HG02884 (cell line): ENCODE measurements at regions not wholly inside any gene's neighbourhood (a gene's known extent, or its start where the extent isn't known, plus 50 kb on each side); places are given as distances from the start of the nearest gene placed in this dataset.
"Not testable (repeated sequence)": the region's sequence is repeated elsewhere in the genome, so short reads cannot be mapped to it uniquely, and the experiment has no call there.

Experiments used
- ATAC-seq: cut with Tn5 transposase; IDR thresholded peaks from one replicate; pipeline ENCODE4 v1.9.1; 2021; ENCODE audit warnings: mild to moderate bottlenecking, moderate library complexity; ENCODE audit not compliant: unreplicated experiment

- ATAC-seq = no peak
These were observed 146.9 kb upstream of the AHI1 start for GRCh38 chr6:135644394-135644793.

GRCh38 chr6:135647521-135647920 lies 150.0 kb upstream of the AHI1 start:
- no peak for ATAC-seq

GRCh38 chr6:135651964-135652755 lies 154.6 kb upstream of the AHI1 start:
- ATAC-seq = peak; percentile 91

- no peak for ATAC-seq
These were observed 157.5 kb upstream of the AHI1 start for GRCh38 chr6:135655055-135655454.

GRCh38 chr6:135657207-135657606 lies 159.7 kb upstream of the AHI1 start:
- no peak for ATAC-seq

- ATAC-seq = no peak
These were observed 160.9 kb upstream of the AHI1 start for GRCh38 chr6:135658481-135658880.

GRCh38 chr6:135658916-135659315 lies 161.4 kb upstream of the AHI1 start:
- ATAC-seq = no peak

- no peak for ATAC-seq
These were observed 167.0 kb upstream of the AHI1 start for GRCh38 chr6:135664527-135664926.

GRCh38 chr6:135665935-135666334 lies 168.4 kb upstream of the AHI1 start:
- no peak for ATAC-seq

- ATAC-seq = no peak
These were observed 170.3 kb upstream of the AHI1 start for GRCh38 chr6:135667691-135668455.

- ATAC-seq = no peak
These were observed 174.7 kb upstream of the AHI1 start for GRCh38 chr6:135672256-135672655.

GRCh38 chr6:135673501-135674309 lies 176.2 kb upstream of the AHI1 start:
- no peak for ATAC-seq

- ATAC-seq = no peak
These were observed 176.5 kb upstream of the PDE7B start for GRCh38 chr6:135675026-135675425.

GRCh38 chr6:135675862-135676261 lies 175.6 kb upstream of the PDE7B start:
- ATAC-seq = no peak

- no peak for ATAC-seq
These were observed 170.3 kb upstream of the PDE7B start for GRCh38 chr6:135680964-135681913.

GRCh38 chr6:135686784-135687301 lies 164.7 kb upstream of the PDE7B start:
- ATAC-seq = no peak

- not testable (repeated sequence) for ATAC-seq
These were observed 163.0 kb upstream of the PDE7B start for GRCh38 chr6:135688476-135688875.

GRCh38 chr6:135692426-135692825 lies 159.1 kb upstream of the PDE7B start:
- no peak for ATAC-seq

GRCh38 chr6:135693811-135694370 lies 157.6 kb upstream of the PDE7B start:
- no peak for ATAC-seq

- no peak for ATAC-seq
These were observed 151.8 kb upstream of the PDE7B start for GRCh38 chr6:135699705-135700104.
